Lung (tissue), 11 donors: ENCODE measurements at regions not wholly inside any gene's neighbourhood (a gene's known extent, or its start where the extent isn't known, plus 50 kb on each side); places are given as distances from the start of the nearest gene placed in this dataset.
A peak's percentile ranks its signal among the peaks of the same experiment; 100 is the strongest.

Experiments used
- ATAC-seq: fragments of 200-7000 bp; cut with Tn5 transposase; one replicate; pipeline ENCODE4 v1.9.1; 2020; ENCODE audit warnings: moderate number of reproducible peaks; ENCODE audit not compliant: insufficient read depth, low FRiP score
- DNase-seq, 3 donors: peaks; one replicate each; pipeline ENCODE4 v3.0.0-alpha.2; 2013 to 2017
- H3K27ac ChIP-seq, 2 donors: one replicate each; pipeline ENCODE4 v1.5.1; 2013; ENCODE audit warnings: mild to moderate bottlenecking in 2 of 2, moderate library complexity in 2 of 2, control low read depth in 1 of 2, inconsistent platforms in 1 of 2, low read depth in 1 of 2, low read length in 1 of 2
- H3K27me3 ChIP-seq, 3 donors: one replicate each; pipeline ENCODE4 v1.5.1; 2013; ENCODE audit warnings: low read length in 2 of 3; ENCODE audit not compliant: control insufficient read depth in 3 of 3, insufficient read depth in 3 of 3
- H3K36me3 ChIP-seq, 4 donors: one replicate each; pipeline ENCODE4 v1.5.1; 2013; ENCODE audit warnings: low read length in 4 of 4, mild to moderate bottlenecking in 1 of 4, moderate library complexity in 1 of 4; ENCODE audit not compliant: control insufficient read depth in 4 of 4, insufficient read depth in 4 of 4
- H3K4me1 ChIP-seq, 5 donors: one replicate each; pipeline ENCODE4 v1.5.1; 2013; ENCODE audit warnings: low read length in 5 of 5, mild to moderate bottlenecking in 2 of 5, moderate library complexity in 1 of 5; ENCODE audit not compliant: control insufficient read depth in 5 of 5, insufficient read depth in 5 of 5
- H3K4me3 ChIP-seq: one replicate; pipeline ENCODE4 v1.5.1; 2013; ENCODE audit warnings: mild to moderate bottlenecking, control low read depth, moderate library complexity
- H3K9ac ChIP-seq, 2 donors: one replicate each; pipeline ENCODE4 v1.5.1; 2013; ENCODE audit warnings: low read length in 2 of 2, control low read depth in 1 of 2; ENCODE audit not compliant: insufficient read depth in 1 of 2
- H3K9me3 ChIP-seq, 4 donors: one replicate each; pipeline ENCODE4 v1.5.1; 2013; ENCODE audit warnings: low read length in 3 of 4, mild to moderate bottlenecking in 1 of 4, moderate library complexity in 1 of 4; ENCODE audit not compliant: control insufficient read depth in 4 of 4, insufficient read depth in 3 of 4
- WGBS, 2 donors: extraction: QIAGEN DNeasy Blood & Tissue Kit; methylation state at CpG; one replicate each; pipeline ENCODE4 v1.1.7; 2013; 5-methylcytosine and 5-hydroxymethylcytosine counted together
- TF ChIP-seq, protein P1 (sequence below): IDR thresholded peaks from 2 replicates; pipeline ENCODE4 v1.5.1; 2012; ENCODE audit warnings: mild to moderate bottlenecking; ENCODE audit errors: control extremely low read depth, extremely low read depth
- donor health status: control.
- donor health status: control.
- donor health status: Bipolar disorder and iron deficiency.
- donor health status: healthy.
- donor health status: DM: yes; HTN: yes; CAD: no.

DNA sequence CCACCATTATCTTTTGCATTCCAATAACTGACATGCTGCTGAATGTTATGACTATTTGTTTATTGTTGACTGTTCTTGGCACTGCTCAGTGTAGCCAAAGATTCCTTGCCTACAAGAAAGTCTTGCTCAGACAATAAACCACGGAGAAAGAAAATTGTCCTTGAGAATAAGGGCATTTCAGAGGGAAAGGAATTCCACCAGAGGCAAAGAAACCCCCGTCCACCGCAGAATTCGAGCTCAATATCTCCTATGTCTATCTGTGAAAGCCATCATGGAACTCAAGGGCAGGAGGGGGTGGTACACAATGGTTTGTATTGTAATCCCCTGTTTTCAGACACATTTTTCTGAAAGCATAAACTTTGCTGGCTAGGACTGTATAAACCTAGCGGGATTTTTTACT is 70.3 kb upstream of the ADAMTS16 start:
- H3K27ac ChIP-seq = no peak overlapping the region
- ATAC-seq (no peak), DNase-seq (peak in 2 of 3 donors; percentile 14 to 27)
- TF ChIP-seq, protein P1, sequence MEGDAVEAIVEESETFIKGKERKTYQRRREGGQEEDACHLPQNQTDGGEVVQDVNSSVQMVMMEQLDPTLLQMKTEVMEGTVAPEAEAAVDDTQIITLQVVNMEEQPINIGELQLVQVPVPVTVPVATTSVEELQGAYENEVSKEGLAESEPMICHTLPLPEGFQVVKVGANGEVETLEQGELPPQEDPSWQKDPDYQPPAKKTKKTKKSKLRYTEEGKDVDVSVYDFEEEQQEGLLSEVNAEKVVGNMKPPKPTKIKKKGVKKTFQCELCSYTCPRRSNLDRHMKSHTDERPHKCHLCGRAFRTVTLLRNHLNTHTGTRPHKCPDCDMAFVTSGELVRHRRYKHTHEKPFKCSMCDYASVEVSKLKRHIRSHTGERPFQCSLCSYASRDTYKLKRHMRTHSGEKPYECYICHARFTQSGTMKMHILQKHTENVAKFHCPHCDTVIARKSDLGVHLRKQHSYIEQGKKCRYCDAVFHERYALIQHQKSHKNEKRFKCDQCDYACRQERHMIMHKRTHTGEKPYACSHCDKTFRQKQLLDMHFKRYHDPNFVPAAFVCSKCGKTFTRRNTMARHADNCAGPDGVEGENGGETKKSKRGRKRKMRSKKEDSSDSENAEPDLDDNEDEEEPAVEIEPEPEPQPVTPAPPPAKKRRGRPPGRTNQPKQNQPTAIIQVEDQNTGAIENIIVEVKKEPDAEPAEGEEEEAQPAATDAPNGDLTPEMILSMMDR = no peak
- H3K4me1 ChIP-seq = peaks cover 0 to 23% (median 0%) of the 10 kb centered on the region in 5 donors
- H3K4me3 ChIP-seq = no peak overlapping the region
- H3K9ac ChIP-seq = no peak overlapping the region
- no peaks in the 10 kb centered on the region for H3K36me3 ChIP-seq
- peaks cover 0 to 2% (median 0%) of the 10 kb centered on the region in 4 donors for H3K9me3 ChIP-seq
- 71% methylated on average over 5 of the region's 5 CpGs for WGBS, 2 donors
- H3K27me3 ChIP-seq = no peaks in the 10 kb centered on the region

DNA sequence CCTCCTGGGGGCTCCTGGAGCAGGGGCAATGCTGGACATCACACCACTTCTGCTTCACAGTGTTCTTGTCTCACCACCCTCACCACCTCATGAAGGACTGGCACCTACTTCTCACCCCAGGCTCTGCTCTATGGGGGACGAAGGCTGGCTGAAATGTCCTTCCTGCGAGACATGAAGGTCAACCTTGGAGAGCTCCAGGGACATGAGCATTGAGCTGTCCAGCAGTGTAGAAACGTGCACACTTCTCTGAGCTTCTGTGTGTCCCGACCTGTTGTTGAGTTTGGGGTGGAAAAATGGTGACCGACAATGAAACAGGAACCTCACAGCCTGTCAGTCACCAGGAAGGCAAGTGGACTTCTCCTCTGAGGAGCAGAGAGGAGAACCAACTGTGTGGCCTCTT is 68.6 kb upstream of the ADAMTS16 start:
- TF ChIP-seq, protein P1 = no peak
- no peak for DNase-seq
- H3K4me1 ChIP-seq = peaks cover 0 to 18% (median 0%) of the 10 kb centered on the region in 5 donors
- H3K36me3 ChIP-seq = no peaks in the 10 kb centered on the region
- no peak for ATAC-seq
- H3K4me3 ChIP-seq = no peak overlapping the region
- no peaks in the 10 kb centered on the region for H3K9me3 ChIP-seq
- no peak overlapping the region for H3K9ac ChIP-seq
- H3K27me3 ChIP-seq = no peaks in the 10 kb centered on the region
- 79 to 81% methylated on average over 5 of the region's 5 CpGs for WGBS, 2 donors
- no peak overlapping the region for H3K27ac ChIP-seq

DNA sequence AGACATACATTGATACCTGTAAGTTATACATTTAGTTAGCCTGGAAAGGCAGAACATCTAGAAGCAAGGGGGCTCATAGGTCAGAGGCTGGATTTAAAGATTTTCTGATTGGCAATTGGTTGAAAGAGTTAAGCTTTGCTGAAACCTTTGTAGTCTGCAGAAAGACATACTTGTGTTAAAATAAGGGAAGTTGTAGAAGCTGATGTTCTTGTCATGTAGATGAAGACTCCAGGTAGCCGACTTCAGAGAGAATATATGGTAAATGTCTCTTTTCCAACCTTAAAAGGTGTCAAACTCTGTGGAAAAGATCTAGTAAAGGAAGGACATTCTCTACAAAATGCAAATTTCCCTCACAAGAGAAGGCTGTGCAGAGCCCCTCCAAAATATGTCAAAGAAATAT is 62.9 kb upstream of the ADAMTS16 start:
- H3K4me1 ChIP-seq = peaks cover 0 to 10% (median 0%) of the 10 kb centered on the region in 5 donors
- no peak overlapping the region for H3K4me3 ChIP-seq
- no peak for DNase-seq
- no peak overlapping the region for H3K9ac ChIP-seq
- H3K27me3 ChIP-seq = no peaks in the 10 kb centered on the region
- no peak for ATAC-seq
- WGBS, 2 donors = 66 to 71% methylated on average over 1 of the region's 1 CpG
- TF ChIP-seq, protein P1 = no peak
- H3K9me3 ChIP-seq = peaks cover 0 to 1% (median 0%) of the 10 kb centered on the region in 4 donors
- no peak overlapping the region for H3K27ac ChIP-seq
- no peaks in the 10 kb centered on the region for H3K36me3 ChIP-seq
